CD4-positive, alpha-beta memory T cell (primary cell): ENCODE measurements at regions not wholly inside any gene's neighbourhood (a gene's known extent, or its start where the extent isn't known, plus 50 kb on each side); places are given as distances from the start of the nearest gene placed in this dataset.
A peak's percentile ranks its signal among the peaks of the same experiment; 100 is the strongest.

Experiments
- CTCF ChIA-PET: fragments of 350-600 bp; sonication (Branson Sonifier 250); formaldehyde crosslinking; loops from one replicate; lab custom pipeline; 2021; ENCODE audit warnings: inconsistent platforms; ENCODE audit not compliant: partially characterized antibody; lab: Charles Lee
- POLR2A ChIA-PET: fragments of 350-600 bp; sonication (Branson Sonifier 250); formaldehyde crosslinking; loops from one replicate; lab custom pipeline; 2021; ENCODE audit not compliant: partially characterized antibody; lab: Charles Lee
- DNase-seq, 5 donors: peaks; one replicate each; pipeline versions ENCODE4 v3.0.0 to v3.0.0-alpha.2; 2020 to 2022; ENCODE audit warnings: mixed read lengths in 1 of 5
- H3K27ac ChIP-seq: one replicate; pipeline ENCODE4 v1.7.0; 2013; ENCODE audit warnings: low read depth, low read length
- H3K27me3 ChIP-seq: 2 replicates; pipeline ENCODE4 v1.7.0; 2013; ENCODE audit warnings: mild to moderate bottlenecking, low read length, moderate library complexity; ENCODE audit not compliant: insufficient read depth
- H3K36me3 ChIP-seq: 2 replicates; pipeline ENCODE4 v1.7.0; 2013; ENCODE audit warnings: mild to moderate bottlenecking, low read length, moderate library complexity; ENCODE audit not compliant: insufficient read depth
- H3K4me1 ChIP-seq: 2 replicates; pipeline ENCODE4 v1.7.0; 2013; ENCODE audit warnings: mild to moderate bottlenecking, low read length, moderate library complexity; ENCODE audit not compliant: insufficient read depth
- H3K4me3 ChIP-seq, 2 donors: one replicate each; pipeline ENCODE4 v1.7.0; 2013; ENCODE audit warnings: low read length in 2 of 2, mild to moderate bottlenecking in 1 of 2
- H3K9me3 ChIP-seq, 2 donors: one replicate each; pipeline ENCODE4 v1.7.0; 2013; ENCODE audit warnings: low read length in 2 of 2, control low read depth in 1 of 2; ENCODE audit not compliant: control insufficient read depth in 1 of 2
- H3K27ac Mint-ChIP-seq, 7 donors: one replicate each; pipeline ENCODE4 v1.8.0; 2020 to 2021; ENCODE audit warnings: mixed read lengths in 7 of 7, mild to moderate bottlenecking in 6 of 7, inconsistent platforms in 3 of 7, moderate library complexity in 3 of 7
- H3K27me3 Mint-ChIP-seq, 2 donors: one replicate each; pipeline ENCODE4 v1.8.0; 2020 to 2021; ENCODE audit warnings: mixed read lengths in 2 of 2
- H3K36me3 Mint-ChIP-seq, 2 donors: one replicate each; pipeline ENCODE4 v1.8.0; 2020 to 2021; ENCODE audit warnings: mixed read lengths in 2 of 2, inconsistent platforms in 1 of 2, mild to moderate bottlenecking in 1 of 2
- H3K4me1 Mint-ChIP-seq, 4 donors: one replicate each; pipeline ENCODE4 v1.8.0; 2020 to 2021; ENCODE audit warnings: mixed read lengths in 4 of 4, mild to moderate bottlenecking in 1 of 4
- H3K4me3 Mint-ChIP-seq, 8 donors: one replicate each; pipeline ENCODE4 v1.8.0; 2020 to 2021; ENCODE audit warnings: mixed read lengths in 8 of 8, mild to moderate bottlenecking in 7 of 8, moderate library complexity in 6 of 8, inconsistent platforms in 3 of 8
- H3K9me3 Mint-ChIP-seq, 8 donors: one replicate each; pipeline ENCODE4 v1.8.0; 2020 to 2021; ENCODE audit warnings: mixed read lengths in 8 of 8, mild to moderate bottlenecking in 5 of 8, inconsistent platforms in 3 of 8, moderate library complexity in 1 of 8
- intact Hi-C: fragments of 100-400 bp; cut with micrococcal nuclease; formaldehyde crosslinking; loops from one replicate; pipeline ENCODE4 v1.15.1; 2023

DNA sequence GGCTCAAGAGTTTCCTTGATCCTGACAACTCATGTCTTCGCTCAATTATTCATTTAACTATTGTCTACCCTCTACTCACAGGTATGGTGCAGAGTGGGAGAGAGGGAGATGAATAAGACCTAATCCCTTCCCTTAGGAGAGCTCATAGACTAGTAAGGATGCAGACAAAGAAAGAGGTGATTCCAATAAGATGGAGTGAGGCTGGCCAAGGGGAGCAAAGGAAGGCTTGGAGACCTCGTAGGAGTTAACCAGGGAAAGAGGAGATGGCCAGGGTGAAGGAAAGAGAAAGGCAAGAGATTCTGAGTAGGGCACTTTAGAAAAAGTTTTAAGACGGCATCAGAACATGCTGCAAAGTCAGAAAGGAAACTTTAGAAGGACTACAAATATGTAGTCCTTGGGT, 588.5 kb downstream of the VRK1 start:
- Histone ChIP-seq H3K9me3 (no peaks in the 10 kb centered on the region), H3K36me3 (no peaks in the 10 kb centered on the region), H3K27ac (no peak overlapping the region), H3K4me3 (no peak overlapping the region), H3K27me3 (no peaks in the 10 kb centered on the region), H3K4me1 (peaks cover 9% of the 10 kb centered on the region)
- CTCF ChIA-PET, result no interaction called here
- Mint-ChIP-seq H3K9me3 (peaks cover 0 to 8% (median under 1%) of the 10 kb centered on the region in 8 donors), H3K4me1 (peaks cover 12 to 24% (median 18%) of the 10 kb centered on the region in 4 donors), H3K27ac (no peak overlapping the region), H3K4me3 (no peak overlapping the region), H3K27me3 (peaks cover 0 to 2% of the 10 kb centered on the region in 2 donors), H3K36me3 (peaks cover 0 to 8% of the 10 kb centered on the region in 2 donors)
- POLR2A ChIA-PET, result no interaction called here
- intact Hi-C loops, result no loop called here
- DNase-seq, result no peak

DNA sequence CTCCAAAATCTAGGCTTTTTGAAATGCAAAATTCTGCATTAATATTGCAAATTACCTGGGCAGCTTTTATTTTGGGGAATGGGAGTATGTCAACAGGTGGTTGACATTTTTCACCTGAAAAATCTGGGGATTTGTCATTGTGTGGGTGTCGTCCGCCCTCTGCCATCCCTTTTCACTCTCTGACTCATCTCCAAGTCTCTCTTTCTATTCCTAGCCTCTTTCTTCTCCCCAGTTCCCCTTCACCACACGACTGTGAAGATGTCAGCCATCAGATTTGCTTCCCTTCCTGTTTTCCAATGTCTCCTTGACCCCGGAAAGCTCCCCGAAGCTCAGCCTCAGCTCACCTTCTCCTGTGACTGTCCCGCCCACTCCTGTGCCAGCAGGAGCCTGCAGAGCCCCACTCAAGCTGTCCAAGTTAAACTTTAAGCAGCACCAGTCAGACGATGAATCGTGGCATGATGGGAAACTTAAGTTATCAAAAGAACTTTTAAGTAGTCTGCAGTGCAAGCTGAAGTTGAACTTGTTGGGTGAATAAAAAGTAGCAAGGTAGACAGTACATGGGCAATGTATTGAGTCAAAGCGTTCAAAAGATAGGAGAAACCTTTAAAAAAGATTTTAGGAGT, 590.2 kb downstream of the VRK1 start:
- intact Hi-C loops, result no loop called here
- CTCF ChIA-PET, result no interaction called here

DNA sequence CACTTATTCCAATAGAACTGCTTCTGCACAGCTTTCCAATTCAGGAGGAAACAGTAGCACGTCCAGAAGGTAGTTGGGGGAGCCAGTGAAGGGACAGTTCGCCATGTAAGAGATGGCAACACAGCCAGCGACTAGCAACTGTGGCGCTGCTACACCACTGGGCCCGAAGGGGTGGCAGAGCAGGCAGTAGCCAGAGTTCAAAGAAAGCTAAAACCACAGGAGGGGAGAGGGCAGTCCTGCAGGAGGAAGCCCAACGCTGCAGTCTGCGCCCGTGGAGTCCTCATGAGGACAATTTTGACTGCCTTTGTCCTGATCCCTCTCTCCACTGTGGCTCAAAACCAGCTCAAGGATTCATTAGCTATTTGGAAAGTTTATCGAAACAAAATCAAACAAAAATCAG, 591.2 kb downstream of the VRK1 start:
- intact Hi-C loops, result no loop called here
- ChIA-PET POLR2A (no interaction called here), CTCF (no interaction called here)
- Mint-ChIP-seq H3K27ac (no peak overlapping the region), H3K9me3 (no peaks in the 10 kb centered on the region), H3K27me3 (peaks cover 0 to 2% of the 10 kb centered on the region in 2 donors), H3K36me3 (no peaks in the 10 kb centered on the region), H3K4me3 (no peak overlapping the region), H3K4me1 (peaks cover 6 to 11% (median 9%) of the 10 kb centered on the region in 4 donors)
- no peaks in the 10 kb centered on the region for H3K9me3 ChIP-seq
- H3K4me1 ChIP-seq, result no peaks in the 10 kb centered on the region
- H3K4me3 ChIP-seq, result no peak overlapping the region
- no peak overlapping the region for H3K27ac ChIP-seq
- H3K27me3 ChIP-seq, result no peaks in the 10 kb centered on the region
- DNase-seq, result no peak
- no peaks in the 10 kb centered on the region for H3K36me3 ChIP-seq

More for the DNA sequence above, 590.2 kb downstream of the VRK1 start:
- H3K9me3 ChIP-seq, result no peaks in the 10 kb centered on the region
- no peak overlapping the region for H3K4me3 ChIP-seq
- DNase-seq, result no peak
- Mint-ChIP-seq H3K9me3 (no peaks in the 10 kb centered on the region), H3K36me3 (no peaks in the 10 kb centered on the region), H3K4me1 (peaks cover 6 to 11% (median 7%) of the 10 kb centered on the region in 4 donors), H3K27ac (peak overlapping the region in 4 of 7 donors; percentile 6 to 61 (median 40)), H3K27me3 (peaks cover 0 to 2% of the 10 kb centered on the region in 2 donors), H3K4me3 (peak overlapping the region in 1 of 8 donors; percentile 62)
- H3K36me3 ChIP-seq, result no peaks in the 10 kb centered on the region
- H3K4me1 ChIP-seq, result no peaks in the 10 kb centered on the region
- no peaks in the 10 kb centered on the region for H3K27me3 ChIP-seq
- POLR2A ChIA-PET, result interaction anchor here (1.1 kb wide), 2 partner anchors 9 to 21 kb away, joined by 3 to 4 read pairs; no protein-coding TSS in a partner anchor
- H3K27ac ChIP-seq, result no peak overlapping the region

DNA sequence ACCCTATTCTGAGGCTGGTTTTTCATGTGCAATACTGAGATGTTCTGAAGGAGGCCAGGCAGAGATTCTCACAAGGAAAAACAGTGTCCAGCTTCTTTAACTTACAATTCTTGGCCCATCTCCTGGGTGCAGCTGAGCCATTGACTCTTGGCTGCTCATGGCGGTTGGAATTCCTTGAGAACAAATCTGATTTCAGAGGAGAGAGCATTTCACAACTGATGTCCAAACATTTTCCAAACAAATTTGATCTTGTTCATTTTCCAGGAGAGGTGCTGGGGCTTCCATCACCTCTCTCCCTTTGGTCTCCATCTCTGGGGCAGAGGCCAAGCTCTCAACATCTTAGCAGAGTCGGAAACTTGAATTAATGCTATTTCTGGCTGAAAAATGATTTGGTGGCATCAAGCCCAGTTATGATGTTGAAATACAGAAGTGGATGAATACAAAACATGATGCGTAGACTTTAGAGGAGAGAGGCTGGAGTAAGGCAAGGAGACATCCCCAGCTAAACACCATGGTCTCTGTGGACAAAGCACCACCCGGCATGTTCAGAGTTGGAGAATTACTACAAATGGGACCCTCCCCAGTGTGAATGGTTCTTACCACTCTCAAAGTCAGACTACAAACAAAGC, 593.0 kb downstream of the VRK1 start:
- no peak for DNase-seq
- Mint-ChIP-seq H3K36me3 (no peaks in the 10 kb centered on the region), H3K27ac (peak overlapping the region in 1 of 7 donors; percentile 19), H3K27me3 (peaks cover 0 to 2% of the 10 kb centered on the region in 2 donors), H3K9me3 (no peaks in the 10 kb centered on the region), H3K4me1 (peaks cover 6 to 11% (median 9%) of the 10 kb centered on the region in 4 donors), H3K4me3 (no peak overlapping the region)
- H3K27me3 ChIP-seq, result no peaks in the 10 kb centered on the region
- no peaks in the 10 kb centered on the region for H3K9me3 ChIP-seq
- H3K4me3 ChIP-seq, result no peak overlapping the region
- intact Hi-C loops, result no loop called here
- CTCF ChIA-PET, result no interaction called here
- no peaks in the 10 kb centered on the region for H3K36me3 ChIP-seq
- H3K4me1 ChIP-seq, result no peaks in the 10 kb centered on the region
- H3K27ac ChIP-seq, result no peak overlapping the region
- POLR2A ChIA-PET, result interaction anchor here (2.1 kb wide), 1 partner anchor 11 kb away, joined by 6 read pairs; no protein-coding TSS in a partner anchor

DNA sequence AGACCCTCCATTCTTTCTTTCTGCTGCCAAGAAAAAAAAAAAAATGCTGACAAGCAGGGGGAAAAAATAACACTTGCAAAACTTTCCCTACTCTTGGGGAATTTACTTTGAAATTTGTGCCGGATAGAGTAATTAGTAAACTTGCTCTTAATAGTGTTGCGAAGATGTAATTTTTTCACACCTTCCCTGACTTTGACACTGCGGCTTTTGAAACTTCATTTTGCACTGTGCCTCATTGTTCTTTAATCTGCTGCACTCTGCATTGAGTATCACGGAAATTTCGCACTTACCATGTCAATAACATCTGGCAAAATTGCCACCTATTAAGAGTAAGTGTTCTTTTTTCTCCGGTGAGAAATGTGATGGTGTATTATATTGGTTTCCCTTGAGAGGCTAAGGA, 596.1 kb downstream of the VRK1 start:
- Mint-ChIP-seq H3K4me3 (no peak overlapping the region), H3K9me3 (no peaks in the 10 kb centered on the region), H3K27me3 (no peaks in the 10 kb centered on the region), H3K36me3 (no peaks in the 10 kb centered on the region), H3K4me1 (peaks cover 2 to 10% (median 4%) of the 10 kb centered on the region in 4 donors), H3K27ac (no peak overlapping the region)
- Histone ChIP-seq H3K4me3 (no peak overlapping the region), H3K4me1 (no peaks in the 10 kb centered on the region), H3K27ac (no peak overlapping the region), H3K36me3 (no peaks in the 10 kb centered on the region), H3K9me3 (no peaks in the 10 kb centered on the region), H3K27me3 (no peaks in the 10 kb centered on the region)
- ChIA-PET POLR2A (no interaction called here), CTCF (no interaction called here)
- intact Hi-C loops, result no loop called here
- DNase-seq, result no peak

DNA sequence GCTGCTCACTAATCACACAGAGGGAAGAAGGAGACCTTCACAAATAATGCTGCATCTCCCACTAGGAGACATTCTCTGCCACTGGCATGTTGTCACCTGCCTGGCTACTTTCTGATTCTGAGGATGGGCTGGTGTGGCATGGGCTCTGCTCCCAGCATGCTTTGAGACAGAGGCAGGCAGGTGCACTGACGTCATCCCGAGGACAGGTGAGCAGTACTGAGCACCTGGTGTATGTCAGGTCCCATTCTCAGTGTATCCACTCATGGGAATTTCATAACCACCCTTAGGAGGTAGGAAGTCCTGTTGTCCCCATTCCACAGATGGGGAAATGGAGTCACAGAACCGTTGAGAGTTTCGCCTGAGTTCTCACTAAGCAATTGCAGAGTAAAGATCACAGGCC, 597.9 kb downstream of the VRK1 start:
- Histone ChIP-seq H3K4me1 (no peaks in the 10 kb centered on the region), H3K27ac (no peak overlapping the region), H3K36me3 (no peaks in the 10 kb centered on the region), H3K9me3 (no peaks in the 10 kb centered on the region), H3K4me3 (no peak overlapping the region), H3K27me3 (no peaks in the 10 kb centered on the region)
- CTCF ChIA-PET, result no interaction called here
- no peaks in the 10 kb centered on the region for H3K36me3 Mint-ChIP-seq
- H3K4me1 Mint-ChIP-seq, result peaks cover 2 to 10% (median 3%) of the 10 kb centered on the region in 4 donors
- no peak for DNase-seq
- POLR2A ChIA-PET, result no interaction called here
- intact Hi-C loops, result no loop called here
- H3K27me3 Mint-ChIP-seq, result peaks cover 0 to 2% of the 10 kb centered on the region in 2 donors
- peak overlapping the region in 1 of 7 donors; percentile 26 for H3K27ac Mint-ChIP-seq
- H3K4me3 Mint-ChIP-seq, result no peak overlapping the region
- H3K9me3 Mint-ChIP-seq, result peaks cover 0 to 2% (median 0%) of the 10 kb centered on the region in 8 donors

DNA sequence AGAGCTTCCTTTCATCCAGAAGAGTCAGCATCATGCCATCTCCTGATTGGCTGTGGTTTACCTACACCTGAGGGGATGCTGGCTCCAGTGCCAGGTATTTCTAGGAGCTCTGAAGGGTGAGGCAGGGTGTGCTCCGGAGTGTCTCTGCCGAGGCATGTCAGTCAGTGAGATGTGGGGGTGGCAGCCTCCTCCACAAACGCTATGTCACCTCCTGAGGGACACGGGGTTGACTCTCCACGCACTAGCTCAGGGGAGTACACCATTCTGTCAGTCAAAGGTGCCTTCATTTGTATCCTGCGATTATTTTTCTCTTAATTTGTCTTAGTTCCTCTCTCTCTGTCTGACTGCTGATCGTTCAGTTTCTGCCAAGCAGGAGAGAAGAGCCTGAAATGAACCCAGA, 604.5 kb downstream of the VRK1 start:
- intact Hi-C loops, result no loop called here
- ChIA-PET CTCF (no interaction called here), POLR2A (no interaction called here)
- H3K9me3 ChIP-seq, result no peaks in the 10 kb centered on the region
- Mint-ChIP-seq H3K4me3 (no peak overlapping the region), H3K27me3 (peaks cover 0 to 2% of the 10 kb centered on the region in 2 donors), H3K36me3 (no peaks in the 10 kb centered on the region), H3K4me1 (peaks cover 3 to 9% (median 6%) of the 10 kb centered on the region in 4 donors), H3K27ac (peak overlapping the region in 1 of 7 donors; percentile 42), H3K9me3 (peaks cover 0 to 3% (median 0%) of the 10 kb centered on the region in 8 donors)
- H3K36me3 ChIP-seq, result no peaks in the 10 kb centered on the region
- no peak overlapping the region for H3K4me3 ChIP-seq
- no peak for DNase-seq
- H3K27me3 ChIP-seq, result no peaks in the 10 kb centered on the region
- H3K27ac ChIP-seq, result no peak overlapping the region
- H3K4me1 ChIP-seq, result no peaks in the 10 kb centered on the region
